HG03159 (cell line): ENCODE measurements at regions not wholly inside any gene's neighbourhood (a gene's known extent, or its start where the extent isn't known, plus 50 kb on each side); places are given as distances from the start of the nearest gene placed in this dataset.
"Not testable (repeated sequence)": the region's sequence is repeated elsewhere in the genome, so short reads cannot be mapped to it uniquely, and the experiment has no call there.

ENCODE experiments used
- ATAC-seq: cut with Tn5 transposase; IDR thresholded peaks from one replicate; pipeline ENCODE4 v1.9.1; 2021; ENCODE audit warnings: mild to moderate bottlenecking, moderate library complexity; ENCODE audit not compliant: unreplicated experiment

- no peak for ATAC-seq
Measured at GRCh38 chr5:120913396-120913795, 449.3 kb downstream of the PRR16 start.

- no peak for ATAC-seq
Measured at GRCh38 chr5:120917214-120917758, 453.2 kb downstream of the PRR16 start.

- ATAC-seq = no peak
Measured at GRCh38 chr5:120919017-120919416, 454.9 kb downstream of the PRR16 start.

- ATAC-seq = no peak
Measured at GRCh38 chr5:120923026-120923425, 458.9 kb downstream of the PRR16 start.

- ATAC-seq = no peak
Measured at GRCh38 chr5:120926471-120926870, 462.4 kb downstream of the PRR16 start.

GRCh38 chr5:120927950-120928530 lies 463.9 kb downstream of the PRR16 start:
- ATAC-seq = no peak

GRCh38 chr5:120932480-120932879 lies 468.4 kb downstream of the PRR16 start:
- no peak for ATAC-seq

GRCh38 chr5:120934031-120934430 lies 469.9 kb downstream of the PRR16 start:
- no peak for ATAC-seq

GRCh38 chr5:120936652-120937051 lies 472.6 kb downstream of the PRR16 start:
- ATAC-seq = no peak

GRCh38 chr5:120938604-120939003 lies 474.5 kb downstream of the PRR16 start:
- no peak for ATAC-seq

- no peak for ATAC-seq
Measured at GRCh38 chr5:120942596-120943350, 478.7 kb downstream of the PRR16 start.

- not testable (repeated sequence) for ATAC-seq
Measured at GRCh38 chr5:120949596-120949995, 485.5 kb downstream of the PRR16 start.

GRCh38 chr5:120953445-120953844 lies 489.3 kb downstream of the PRR16 start:
- not testable (repeated sequence) for ATAC-seq

GRCh38 chr5:120954255-120954654 lies 490.2 kb downstream of the PRR16 start:
- ATAC-seq = no peak

GRCh38 chr5:120955795-120956194 lies 491.7 kb downstream of the PRR16 start:
- no peak for ATAC-seq

GRCh38 chr5:120958877-120959485 lies 494.9 kb downstream of the PRR16 start:
- no peak for ATAC-seq

GRCh38 chr5:120960510-120960909 lies 496.4 kb downstream of the PRR16 start:
- ATAC-seq = no peak

GRCh38 chr5:120967366-120967765 lies 503.3 kb downstream of the PRR16 start:
- no peak for ATAC-seq

GRCh38 chr5:120974690-120975089 lies 510.6 kb downstream of the PRR16 start:
- ATAC-seq = no peak

GRCh38 chr5:120982351-120982750 lies 518.3 kb downstream of the PRR16 start:
- no peak for ATAC-seq

- ATAC-seq = no peak
Measured at GRCh38 chr5:120985526-120985925, 521.4 kb downstream of the PRR16 start.

- ATAC-seq = no peak
Measured at GRCh38 chr5:120988491-120988890, 524.4 kb downstream of the PRR16 start.
